Testis (tissue), 2 donors: ENCODE measurements at regions not wholly inside any gene's neighbourhood (a gene's known extent, or its start where the extent isn't known, plus 50 kb on each side); places are given as distances from the start of the nearest gene placed in this dataset.

ENCODE experiments used
- DNase-seq: peaks from one replicate; pipeline ENCODE4 v3.0.0-alpha.2; 2019
- H3K27ac ChIP-seq, 2 donors: fragments of 200-600 bp; sonication (generic); one replicate each; pipeline ENCODE4 v1.5.1; 2019
- H3K27me3 ChIP-seq: fragments of 200-600 bp; sonication (generic); one replicate; pipeline ENCODE4 v1.5.1; 2019
- H3K36me3 ChIP-seq: fragments of 200-600 bp; sonication (generic); one replicate; pipeline ENCODE4 v1.5.1; 2017; ENCODE audit warnings: low read depth; ENCODE audit errors: missing control alignments
- H3K4me1 ChIP-seq: fragments of 200-600 bp; sonication (generic); one replicate; pipeline ENCODE4 v1.5.1; 2019
- H3K4me3 ChIP-seq, 2 donors: fragments of 200-600 bp; sonication (generic); one replicate each; pipeline ENCODE4 v1.5.1; 2017 to 2019
- H3K9me3 ChIP-seq: fragments of 200-600 bp; sonication (generic); one replicate; pipeline ENCODE4 v1.5.1; 2017
- POLR2A ChIP-seq: fragments of 450-650 bp; IDR thresholded peaks from one replicate; pipeline ENCODE4 v1.6.1; 2017; ENCODE audit warnings: antibody characterized with exemption, mild to moderate bottlenecking, moderate library complexity
- WGBS, 2 donors: methylation state at CpG; one replicate each; pipeline ENCODE4 v1.1.5; 2018; 5-methylcytosine and 5-hydroxymethylcytosine counted together
- intact Hi-C: fragments of 100-400 bp; cut with DNase I; formaldehyde crosslinking; loops from one replicate; pipeline ENCODE4 v1.15.1; 2023; ENCODE audit warnings: low total_unique reads
- TF ChIP-seq, protein P1 (sequence below), 3 experiments: fragments of 450-650 bp in 2 of 3; fragments of 200-600 bp in 1 of 3; sonication (generic) in 1 of 3; IDR thresholded peaks; one replicate each; pipeline ENCODE4 v1.5.1; 2016 to 2019; ENCODE audit warnings: antibody characterized with exemption in 3 of 3, mild to moderate bottlenecking in 2 of 3, moderate library complexity in 1 of 3

DNA sequence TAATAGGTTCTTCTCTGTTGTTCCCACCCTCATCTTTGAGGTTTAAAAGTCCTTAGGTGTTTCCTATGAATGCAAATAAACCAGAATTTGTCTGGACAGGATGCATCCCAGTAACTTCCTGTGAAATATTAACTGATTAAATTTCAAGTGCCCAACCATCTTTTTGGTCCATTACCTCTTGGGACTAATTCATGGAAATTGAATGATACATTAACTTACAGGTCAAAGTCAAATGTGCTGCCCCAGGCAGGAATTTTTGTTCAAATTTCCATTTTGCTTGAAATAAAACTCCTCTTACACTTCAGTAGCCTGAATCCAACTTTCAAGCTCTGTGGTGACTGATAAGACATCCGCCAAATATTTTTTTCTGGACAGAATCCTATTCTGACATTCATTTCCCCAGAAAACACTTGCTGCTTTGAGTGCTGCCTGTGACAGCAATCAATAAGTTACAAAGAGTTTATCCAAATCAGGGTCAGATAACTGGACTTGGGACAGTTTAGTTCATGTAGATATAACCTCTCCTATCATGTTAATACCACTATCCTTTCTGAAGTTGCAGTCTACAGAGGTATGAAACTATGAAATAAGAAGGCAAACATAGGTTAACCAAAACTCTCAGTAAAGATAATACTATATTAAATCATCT, 383.5 kb downstream of the POM121L12 start:
- no peak for DNase-seq
- 35 to 46% methylated on average over 1 of the region's 1 CpG for WGBS, 2 donors
- Histone ChIP-seq H3K27me3 (no peaks in the 10 kb centered on the region), H3K36me3 (no peaks in the 10 kb centered on the region), H3K4me1 (peaks cover 3% of the 10 kb centered on the region), H3K4me3 (no peak overlapping the region), H3K27ac (no peak overlapping the region), H3K9me3 (no peaks in the 10 kb centered on the region)
- intact Hi-C loops = no loop called here
- no peak for TF ChIP-seq POLR2A
- TF ChIP-seq, protein P1, sequence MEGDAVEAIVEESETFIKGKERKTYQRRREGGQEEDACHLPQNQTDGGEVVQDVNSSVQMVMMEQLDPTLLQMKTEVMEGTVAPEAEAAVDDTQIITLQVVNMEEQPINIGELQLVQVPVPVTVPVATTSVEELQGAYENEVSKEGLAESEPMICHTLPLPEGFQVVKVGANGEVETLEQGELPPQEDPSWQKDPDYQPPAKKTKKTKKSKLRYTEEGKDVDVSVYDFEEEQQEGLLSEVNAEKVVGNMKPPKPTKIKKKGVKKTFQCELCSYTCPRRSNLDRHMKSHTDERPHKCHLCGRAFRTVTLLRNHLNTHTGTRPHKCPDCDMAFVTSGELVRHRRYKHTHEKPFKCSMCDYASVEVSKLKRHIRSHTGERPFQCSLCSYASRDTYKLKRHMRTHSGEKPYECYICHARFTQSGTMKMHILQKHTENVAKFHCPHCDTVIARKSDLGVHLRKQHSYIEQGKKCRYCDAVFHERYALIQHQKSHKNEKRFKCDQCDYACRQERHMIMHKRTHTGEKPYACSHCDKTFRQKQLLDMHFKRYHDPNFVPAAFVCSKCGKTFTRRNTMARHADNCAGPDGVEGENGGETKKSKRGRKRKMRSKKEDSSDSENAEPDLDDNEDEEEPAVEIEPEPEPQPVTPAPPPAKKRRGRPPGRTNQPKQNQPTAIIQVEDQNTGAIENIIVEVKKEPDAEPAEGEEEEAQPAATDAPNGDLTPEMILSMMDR (IDR thresholded peaks at IDR 0.05) = no peak

DNA sequence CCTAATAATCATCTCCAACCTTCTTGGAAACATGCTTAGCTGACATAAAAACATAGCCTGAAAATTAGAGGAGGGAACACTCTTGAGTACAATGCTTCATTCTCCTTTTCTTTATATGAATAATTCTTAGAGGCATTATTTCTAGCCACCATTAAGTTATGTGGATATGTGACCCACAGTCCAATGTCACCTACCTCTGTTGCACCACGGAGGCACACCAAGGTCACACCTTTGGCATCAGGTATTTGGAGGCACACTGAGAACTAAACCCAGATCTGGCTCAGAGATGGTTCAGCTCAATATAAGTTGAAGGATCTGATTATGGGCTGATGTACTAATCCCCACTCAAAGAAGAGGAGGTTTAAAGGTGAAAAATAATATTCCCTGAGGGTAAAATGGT, 385.1 kb downstream of the POM121L12 start:
- no peaks in the 10 kb centered on the region for H3K36me3 ChIP-seq
- no peaks in the 10 kb centered on the region for H3K9me3 ChIP-seq
- 63 to 75% methylated on average over 1 of the region's 1 CpG for WGBS, 2 donors
- H3K27ac ChIP-seq = no peak overlapping the region
- no peak for DNase-seq
- TF ChIP-seq, protein P1 (IDR thresholded peaks at IDR 0.05) = no peak
- TF ChIP-seq POLR2A = no peak
- peaks cover 3% of the 10 kb centered on the region for H3K4me1 ChIP-seq
- H3K4me3 ChIP-seq = no peak overlapping the region
- H3K27me3 ChIP-seq = no peaks in the 10 kb centered on the region
- intact Hi-C loops = no loop called here

DNA sequence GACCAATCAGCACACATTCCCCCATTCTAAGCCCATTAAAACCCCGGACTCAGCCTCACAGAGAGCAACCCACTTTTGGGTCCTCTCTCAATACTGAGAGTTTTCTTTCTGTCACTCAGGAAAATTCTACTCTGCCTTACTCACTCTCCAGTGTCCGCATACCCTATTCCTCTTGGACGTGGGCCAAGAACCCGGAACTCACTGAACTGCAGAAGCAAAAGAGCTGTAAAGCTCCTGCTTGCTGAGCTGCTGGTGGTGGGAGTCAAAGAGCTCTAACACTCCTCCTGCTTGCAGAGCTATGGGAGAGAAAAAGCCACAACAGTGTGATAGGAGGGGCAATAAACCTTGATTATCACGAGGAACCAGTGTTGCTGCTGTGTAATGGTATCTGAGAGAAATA, 386.9 kb downstream of the POM121L12 start:
- intact Hi-C loops = no loop called here
- 22 to 30% methylated on average over 5 of the region's 5 CpGs for WGBS, 2 donors
- H3K27ac ChIP-seq = no peak overlapping the region
- no peaks in the 10 kb centered on the region for H3K36me3 ChIP-seq
- no peak overlapping the region for H3K4me3 ChIP-seq
- peak; percentile 54 for DNase-seq
- no peaks in the 10 kb centered on the region for H3K27me3 ChIP-seq
- TF ChIP-seq POLR2A = no peak
- TF ChIP-seq, protein P1 (IDR thresholded peaks at IDR 0.05) = no peak
- no peaks in the 10 kb centered on the region for H3K9me3 ChIP-seq
- peaks cover 3% of the 10 kb centered on the region for H3K4me1 ChIP-seq

DNA sequence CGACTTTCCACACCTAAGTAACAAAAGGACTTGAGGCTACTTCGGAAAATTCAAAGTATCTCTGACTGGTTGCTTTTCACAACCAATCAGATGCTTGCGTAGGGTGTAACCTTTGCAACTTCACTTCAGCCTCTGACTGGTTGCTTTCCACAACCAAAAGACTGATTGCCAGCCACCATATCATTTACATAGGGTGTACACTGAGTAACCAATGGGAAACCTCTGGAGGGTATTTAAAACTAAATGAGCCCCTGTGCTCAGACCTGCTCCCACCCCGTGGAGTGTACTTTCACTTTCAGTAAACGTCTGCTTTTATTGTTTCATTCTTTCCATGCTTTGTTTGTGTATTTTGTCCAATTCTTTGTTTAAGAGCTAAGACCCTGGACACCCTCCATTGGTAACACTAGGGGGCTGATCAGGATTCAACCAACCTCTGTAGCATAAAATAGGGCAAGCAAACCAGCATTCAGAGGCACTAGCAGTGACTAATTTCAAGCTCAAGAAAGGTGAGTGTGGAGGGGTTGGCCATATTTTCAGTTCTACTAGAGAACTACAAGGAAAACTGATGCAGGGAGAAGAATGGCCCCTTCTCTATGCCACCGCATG, 390.8 kb downstream of the POM121L12 start:
- H3K27me3 ChIP-seq = no peaks in the 10 kb centered on the region
- peaks cover 3% of the 10 kb centered on the region for H3K4me1 ChIP-seq
- H3K4me3 ChIP-seq = no peak overlapping the region
- intact Hi-C loops = no loop called here
- no peaks in the 10 kb centered on the region for H3K36me3 ChIP-seq
- DNase-seq = no peak
- H3K9me3 ChIP-seq = no peaks in the 10 kb centered on the region
- 64 to 66% methylated on average over 6 of the region's 6 CpGs for WGBS, 2 donors
- TF ChIP-seq, protein P1 (IDR thresholded peaks at IDR 0.05) = no peak
- TF ChIP-seq POLR2A = no peak
- no peak overlapping the region for H3K27ac ChIP-seq

DNA sequence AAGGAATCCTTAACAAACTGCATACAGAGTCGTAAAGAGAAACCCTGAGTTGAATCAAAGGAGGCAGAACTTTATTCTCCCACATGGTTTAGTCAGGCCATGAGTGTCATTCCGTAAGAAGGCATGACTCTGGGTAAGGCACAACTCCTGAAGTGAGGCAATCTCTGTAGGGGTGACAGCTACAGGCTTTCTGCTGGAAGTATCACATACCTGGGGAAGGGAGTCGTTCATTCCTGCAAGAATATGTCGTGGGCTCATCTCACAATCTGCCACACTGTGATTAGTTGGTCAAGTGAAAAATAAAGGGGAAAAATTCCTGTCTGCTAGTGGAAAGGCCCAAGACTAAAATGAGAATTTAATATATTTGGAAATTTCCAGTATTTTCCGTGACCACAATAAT, 392.6 kb downstream of the POM121L12 start:
- TF ChIP-seq, protein P1 (IDR thresholded peaks at IDR 0.05) = no peak
- TF ChIP-seq POLR2A = no peak
- H3K36me3 ChIP-seq = no peaks in the 10 kb centered on the region
- intact Hi-C loops = no loop called here
- WGBS, 2 donors = 87 to 88% methylated on average over 5 of the region's 5 CpGs
- no peak overlapping the region for H3K27ac ChIP-seq
- H3K27me3 ChIP-seq = no peaks in the 10 kb centered on the region
- DNase-seq = no peak
- no peak overlapping the region for H3K4me3 ChIP-seq
- no peaks in the 10 kb centered on the region for H3K9me3 ChIP-seq
- no peaks in the 10 kb centered on the region for H3K4me1 ChIP-seq
